GM23338 (cell line): ENCODE measurements at regions not wholly inside any gene's neighbourhood (a gene's known extent, or its start where the extent isn't known, plus 50 kb on each side); places are given as distances from the start of the nearest gene placed in this dataset.

ENCODE experiments used
- EZH2 ChIP-seq: fragments of 200-600 bp; sonication (generic); IDR thresholded peaks from one replicate; pipeline ENCODE4 v1.8.0; 2017; ENCODE audit warnings: antibody characterized with exemption, mild to moderate bottlenecking, low read depth; ENCODE audit not compliant: unreplicated experiment
- ZNF114 ChIP-seq: fragments of 250-450 bp; sonication (Bioruptor Pico); IDR thresholded peaks from 2 replicates; pipeline ENCODE4 v1.5.0; 2020; ENCODE audit warnings: mild to moderate bottlenecking, moderate library complexity
- ZNF331 ChIP-seq: fragments of 250-450 bp; sonication (Bioruptor Pico); IDR thresholded peaks from 2 replicates; pipeline ENCODE4 v1.5.0; 2020; ENCODE audit warnings: low read depth, mild to moderate bottlenecking, moderate library complexity
- TF ChIP-seq, protein P1 (sequence below): fragments of 250-450 bp; sonication (Bioruptor Pico); IDR thresholded peaks from 2 replicates; pipeline ENCODE4 v1.5.0; 2020; ENCODE audit warnings: mild to moderate bottlenecking, moderate library complexity
- TF ChIP-seq, protein P2 (sequence below): IDR thresholded peaks from one replicate; pipeline ENCODE4 v1.6.1; 2018; ENCODE audit warnings: antibody characterized with exemption; ENCODE audit not compliant: unreplicated experiment
- TF ChIP-seq, protein P3 (sequence below): IDR thresholded peaks from 2 replicates; pipeline ENCODE4 v1.6.1; 2016; ENCODE audit warnings: antibody characterized with exemption

DNA sequence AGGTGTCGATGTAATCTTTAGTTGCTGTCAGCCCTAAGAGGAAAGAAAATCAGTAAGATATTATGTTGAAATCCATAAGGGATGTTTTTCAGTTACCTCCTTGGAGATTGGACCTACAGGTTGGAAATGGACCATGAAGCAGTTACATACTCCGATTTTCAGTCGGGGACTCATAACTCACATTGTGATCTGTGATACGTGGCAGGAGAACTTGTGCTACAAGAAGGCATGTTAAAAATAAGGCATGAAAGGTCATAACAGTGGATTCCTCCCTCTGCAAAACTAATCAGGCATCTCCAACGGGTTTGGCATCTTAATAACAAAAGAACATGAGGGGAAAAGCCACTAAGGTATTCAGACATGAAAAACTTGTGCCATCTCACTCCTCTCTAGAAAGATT lies 111.2 kb upstream of the CACHD1 start (continued):
- TF ChIP-seq, protein P1, sequence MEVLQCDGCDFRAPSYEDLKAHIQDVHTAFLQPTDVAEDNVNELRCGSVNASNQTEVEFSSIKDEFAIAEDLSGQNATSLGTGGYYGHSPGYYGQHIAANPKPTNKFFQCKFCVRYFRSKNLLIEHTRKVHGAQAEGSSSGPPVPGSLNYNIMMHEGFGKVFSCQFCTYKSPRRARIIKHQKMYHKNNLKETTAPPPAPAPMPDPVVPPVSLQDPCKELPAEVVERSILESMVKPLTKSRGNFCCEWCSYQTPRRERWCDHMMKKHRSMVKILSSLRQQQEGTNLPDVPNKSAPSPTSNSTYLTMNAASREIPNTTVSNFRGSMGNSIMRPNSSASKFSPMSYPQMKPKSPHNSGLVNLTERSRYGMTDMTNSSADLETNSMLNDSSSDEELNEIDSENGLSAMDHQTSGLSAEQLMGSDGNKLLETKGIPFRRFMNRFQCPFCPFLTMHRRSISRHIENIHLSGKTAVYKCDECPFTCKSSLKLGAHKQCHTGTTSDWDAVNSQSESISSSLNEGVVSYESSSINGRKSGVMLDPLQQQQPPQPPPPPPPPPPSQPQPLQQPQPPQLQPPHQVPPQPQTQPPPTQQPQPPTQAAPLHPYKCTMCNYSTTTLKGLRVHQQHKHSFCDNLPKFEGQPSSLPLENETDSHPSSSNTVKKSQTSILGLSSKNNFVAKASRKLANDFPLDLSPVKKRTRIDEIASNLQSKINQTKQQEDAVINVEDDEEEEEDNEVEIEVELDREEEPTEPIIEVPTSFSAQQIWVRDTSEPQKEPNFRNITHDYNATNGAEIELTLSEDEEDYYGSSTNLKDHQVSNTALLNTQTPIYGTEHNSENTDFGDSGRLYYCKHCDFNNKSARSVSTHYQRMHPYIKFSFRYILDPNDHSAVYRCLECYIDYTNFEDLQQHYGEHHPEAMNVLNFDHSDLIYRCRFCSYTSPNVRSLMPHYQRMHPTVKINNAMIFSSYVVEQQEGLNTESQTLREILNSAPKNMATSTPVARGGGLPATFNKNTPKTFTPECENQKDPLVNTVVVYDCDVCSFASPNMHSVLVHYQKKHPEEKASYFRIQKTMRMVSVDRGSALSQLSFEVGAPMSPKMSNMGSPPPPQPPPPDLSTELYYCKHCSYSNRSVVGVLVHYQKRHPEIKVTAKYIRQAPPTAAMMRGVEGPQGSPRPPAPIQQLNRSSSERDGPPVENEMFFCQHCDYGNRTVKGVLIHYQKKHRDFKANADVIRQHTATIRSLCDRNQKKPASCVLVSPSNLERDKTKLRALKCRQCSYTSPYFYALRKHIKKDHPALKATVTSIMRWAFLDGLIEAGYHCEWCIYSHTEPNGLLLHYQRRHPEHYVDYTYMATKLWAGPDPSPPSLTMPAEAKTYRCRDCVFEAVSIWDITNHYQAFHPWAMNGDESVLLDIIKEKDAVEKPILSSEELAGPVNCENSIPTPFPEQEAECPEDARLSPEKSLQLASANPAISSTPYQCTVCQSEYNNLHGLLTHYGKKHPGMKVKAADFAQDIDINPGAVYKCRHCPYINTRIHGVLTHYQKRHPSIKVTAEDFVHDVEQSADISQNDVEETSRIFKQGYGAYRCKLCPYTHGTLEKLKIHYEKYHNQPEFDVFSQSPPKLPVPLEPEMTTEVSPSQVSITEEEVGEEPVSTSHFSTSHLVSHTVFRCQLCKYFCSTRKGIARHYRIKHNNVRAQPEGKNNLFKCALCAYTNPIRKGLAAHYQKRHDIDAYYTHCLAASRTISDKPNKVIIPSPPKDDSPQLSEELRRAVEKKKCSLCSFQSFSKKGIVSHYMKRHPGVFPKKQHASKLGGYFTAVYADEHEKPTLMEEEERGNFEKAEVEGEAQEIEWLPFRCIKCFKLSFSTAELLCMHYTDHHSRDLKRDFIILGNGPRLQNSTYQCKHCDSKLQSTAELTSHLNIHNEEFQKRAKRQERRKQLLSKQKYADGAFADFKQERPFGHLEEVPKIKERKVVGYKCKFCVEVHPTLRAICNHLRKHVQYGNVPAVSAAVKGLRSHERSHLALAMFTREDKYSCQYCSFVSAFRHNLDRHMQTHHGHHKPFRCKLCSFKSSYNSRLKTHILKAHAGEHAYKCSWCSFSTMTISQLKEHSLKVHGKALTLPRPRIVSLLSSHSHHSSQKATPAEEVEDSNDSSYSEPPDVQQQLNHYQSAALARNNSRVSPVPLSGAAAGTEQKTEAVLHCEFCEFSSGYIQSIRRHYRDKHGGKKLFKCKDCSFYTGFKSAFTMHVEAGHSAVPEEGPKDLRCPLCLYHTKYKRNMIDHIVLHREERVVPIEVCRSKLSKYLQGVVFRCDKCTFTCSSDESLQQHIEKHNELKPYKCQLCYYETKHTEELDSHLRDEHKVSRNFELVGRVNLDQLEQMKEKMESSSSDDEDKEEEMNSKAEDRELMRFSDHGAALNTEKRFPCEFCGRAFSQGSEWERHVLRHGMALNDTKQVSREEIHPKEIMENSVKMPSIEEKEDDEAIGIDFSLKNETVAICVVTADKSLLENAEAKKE (CRISPR knock-in tag): no peak
- TF ChIP-seq ZNF114 (no peak), ZNF331 (CRISPR knock-in tag) (no peak), EZH2 (no peak)
- TF ChIP-seq, protein P2, sequence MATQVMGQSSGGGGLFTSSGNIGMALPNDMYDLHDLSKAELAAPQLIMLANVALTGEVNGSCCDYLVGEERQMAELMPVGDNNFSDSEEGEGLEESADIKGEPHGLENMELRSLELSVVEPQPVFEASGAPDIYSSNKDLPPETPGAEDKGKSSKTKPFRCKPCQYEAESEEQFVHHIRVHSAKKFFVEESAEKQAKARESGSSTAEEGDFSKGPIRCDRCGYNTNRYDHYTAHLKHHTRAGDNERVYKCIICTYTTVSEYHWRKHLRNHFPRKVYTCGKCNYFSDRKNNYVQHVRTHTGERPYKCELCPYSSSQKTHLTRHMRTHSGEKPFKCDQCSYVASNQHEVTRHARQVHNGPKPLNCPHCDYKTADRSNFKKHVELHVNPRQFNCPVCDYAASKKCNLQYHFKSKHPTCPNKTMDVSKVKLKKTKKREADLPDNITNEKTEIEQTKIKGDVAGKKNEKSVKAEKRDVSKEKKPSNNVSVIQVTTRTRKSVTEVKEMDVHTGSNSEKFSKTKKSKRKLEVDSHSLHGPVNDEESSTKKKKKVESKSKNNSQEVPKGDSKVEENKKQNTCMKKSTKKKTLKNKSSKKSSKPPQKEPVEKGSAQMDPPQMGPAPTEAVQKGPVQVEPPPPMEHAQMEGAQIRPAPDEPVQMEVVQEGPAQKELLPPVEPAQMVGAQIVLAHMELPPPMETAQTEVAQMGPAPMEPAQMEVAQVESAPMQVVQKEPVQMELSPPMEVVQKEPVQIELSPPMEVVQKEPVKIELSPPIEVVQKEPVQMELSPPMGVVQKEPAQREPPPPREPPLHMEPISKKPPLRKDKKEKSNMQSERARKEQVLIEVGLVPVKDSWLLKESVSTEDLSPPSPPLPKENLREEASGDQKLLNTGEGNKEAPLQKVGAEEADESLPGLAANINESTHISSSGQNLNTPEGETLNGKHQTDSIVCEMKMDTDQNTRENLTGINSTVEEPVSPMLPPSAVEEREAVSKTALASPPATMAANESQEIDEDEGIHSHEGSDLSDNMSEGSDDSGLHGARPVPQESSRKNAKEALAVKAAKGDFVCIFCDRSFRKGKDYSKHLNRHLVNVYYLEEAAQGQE: no peak
- TF ChIP-seq, protein P3, sequence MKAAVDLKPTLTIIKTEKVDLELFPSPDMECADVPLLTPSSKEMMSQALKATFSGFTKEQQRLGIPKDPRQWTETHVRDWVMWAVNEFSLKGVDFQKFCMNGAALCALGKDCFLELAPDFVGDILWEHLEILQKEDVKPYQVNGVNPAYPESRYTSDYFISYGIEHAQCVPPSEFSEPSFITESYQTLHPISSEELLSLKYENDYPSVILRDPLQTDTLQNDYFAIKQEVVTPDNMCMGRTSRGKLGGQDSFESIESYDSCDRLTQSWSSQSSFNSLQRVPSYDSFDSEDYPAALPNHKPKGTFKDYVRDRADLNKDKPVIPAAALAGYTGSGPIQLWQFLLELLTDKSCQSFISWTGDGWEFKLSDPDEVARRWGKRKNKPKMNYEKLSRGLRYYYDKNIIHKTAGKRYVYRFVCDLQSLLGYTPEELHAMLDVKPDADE: no peak
